VCaP (cell line): ENCODE measurements at regions not wholly inside any gene's neighbourhood (a gene's known extent, or its start where the extent isn't known, plus 50 kb on each side); places are given as distances from the start of the nearest gene placed in this dataset.

ENCODE experiments used
- H3K27ac ChIP-seq: fragments of 450-650 bp; 2 replicates; pipeline ENCODE4 v1.5.1; 2017
- CTCF ChIP-seq: fragments of 450-650 bp; conservative IDR thresholded peaks from 2 replicates; pipeline ENCODE4 v1.5.1; 2017; ENCODE audit warnings: mild to moderate bottlenecking, moderate library complexity

GRCh38 chr2:133768658-133769435 is 200.6 kb upstream of the NCKAP5 start:
- TF ChIP-seq CTCF, result no peak
- H3K27ac ChIP-seq, result no peak overlapping the region

GRCh38 chr2:133773854-133774653 is 205.8 kb upstream of the NCKAP5 start:
- H3K27ac ChIP-seq, result no peak overlapping the region; the same call in 1 of the 2 replicates
- TF ChIP-seq CTCF, result no peak

- no peak for TF ChIP-seq CTCF
- no peak overlapping the region; the same call in 1 of the 2 replicates for H3K27ac ChIP-seq
These were observed 206.4 kb upstream of the NCKAP5 start for GRCh38 chr2:133774654-133775015.

- no peak overlapping the region for H3K27ac ChIP-seq
- no peak for TF ChIP-seq CTCF
These were observed 208.8 kb upstream of the NCKAP5 start for GRCh38 chr2:133776936-133777573.

- no peak for TF ChIP-seq CTCF
- H3K27ac ChIP-seq, result no peak overlapping the region
These were observed 209.3 kb upstream of the NCKAP5 start for GRCh38 chr2:133777574-133777960.

- peak; percentile 82 for TF ChIP-seq CTCF
- no peak overlapping the region for H3K27ac ChIP-seq
These were observed 212.1 kb upstream of the NCKAP5 start for GRCh38 chr2:133780099-133780996.
